Upper lobe of right lung (tissue), 1 donor: ENCODE measurements at regions not wholly inside any gene's neighbourhood (a gene's known extent, or its start where the extent isn't known, plus 50 kb on each side); places are given as distances from the start of the nearest gene placed in this dataset.

ENCODE experiments used
- ATAC-seq: fragments of 200-7000 bp; cut with Tn5 transposase; one replicate; pipeline ENCODE4 v1.9.1; 2020; ENCODE audit warnings: mild to moderate bottlenecking, moderate library complexity
- DNase-seq: peaks from one replicate; pipeline ENCODE4 v3.0.0-alpha.2; 2020
- H3K27ac ChIP-seq: fragments of 200-600 bp; one replicate; pipeline ENCODE4 v1.8.0; 2022
- H3K27me3 ChIP-seq: fragments of 200-600 bp; one replicate; pipeline ENCODE4 v1.8.0; 2022; ENCODE audit warnings: mild to moderate bottlenecking
- H3K36me3 ChIP-seq: fragments of 200-600 bp; one replicate; pipeline ENCODE4 v1.8.0; 2022
- H3K4me1 ChIP-seq: fragments of 200-600 bp; one replicate; pipeline ENCODE4 v1.8.0; 2022
- H3K4me3 ChIP-seq: fragments of 200-600 bp; one replicate; pipeline ENCODE4 v1.8.0; 2022; ENCODE audit warnings: mild to moderate bottlenecking
- H3K9me3 ChIP-seq: fragments of 200-600 bp; one replicate; pipeline ENCODE4 v1.8.0; 2022
- CTCF ChIP-seq: fragments of 200-600 bp; IDR thresholded peaks from one replicate; pipeline ENCODE4 v1.8.0; 2022; ENCODE audit warnings: antibody characterized with exemption
- intact Hi-C: fragments of 100-400 bp; cut with DNase I; formaldehyde crosslinking; loops from one replicate; pipeline ENCODE4 v1.11.0; 2022
- donor health status: DM: no; HTN: yes; CAD: no; lungs with severe emphysema.

GRCh38 chr15:46660096-46660842, 1025.4 kb downstream of the SQOR start:
- H3K9me3 ChIP-seq: no peaks in the 10 kb centered on the region
- H3K4me3 ChIP-seq: no peak overlapping the region
- no peaks in the 10 kb centered on the region for H3K27me3 ChIP-seq
- intact Hi-C loops: no loop called here
- ATAC-seq (no peak), DNase-seq (no peak)
- no peak for TF ChIP-seq CTCF
- H3K27ac ChIP-seq: no peak overlapping the region
- no peaks in the 10 kb centered on the region for H3K4me1 ChIP-seq
- no peaks in the 10 kb centered on the region for H3K36me3 ChIP-seq

- H3K27ac ChIP-seq: no peak overlapping the region
- no peaks in the 10 kb centered on the region for H3K9me3 ChIP-seq
- no peak overlapping the region for H3K4me3 ChIP-seq
- no peak for ATAC-seq
- H3K27me3 ChIP-seq: no peaks in the 10 kb centered on the region
- intact Hi-C loops: no loop called here
- no peak for DNase-seq
- H3K4me1 ChIP-seq: no peaks in the 10 kb centered on the region
- H3K36me3 ChIP-seq: no peaks in the 10 kb centered on the region
- TF ChIP-seq CTCF: no peak
These were observed 1035.4 kb downstream of the SQOR start for GRCh38 chr15:46670258-46670657.

- H3K9me3 ChIP-seq: no peaks in the 10 kb centered on the region
- no peaks in the 10 kb centered on the region for H3K27me3 ChIP-seq
- intact Hi-C loops: no loop called here
- no peak overlapping the region for H3K27ac ChIP-seq
- no peak overlapping the region for H3K4me3 ChIP-seq
- DNase-seq (no peak), ATAC-seq (no peak)
- H3K4me1 ChIP-seq: no peaks in the 10 kb centered on the region
- no peaks in the 10 kb centered on the region for H3K36me3 ChIP-seq
- TF ChIP-seq CTCF: no peak
These were observed 1036.5 kb downstream of the SQOR start for GRCh38 chr15:46671336-46671735.

GRCh38 chr15:46672041-46672440, 1037.2 kb downstream of the SQOR start:
- Histone ChIP-seq H3K27ac (no peak overlapping the region), H3K4me1 (no peaks in the 10 kb centered on the region), H3K27me3 (no peaks in the 10 kb centered on the region), H3K36me3 (no peaks in the 10 kb centered on the region), H3K4me3 (no peak overlapping the region), H3K9me3 (no peaks in the 10 kb centered on the region)
- no peak for DNase-seq
- intact Hi-C loops: no loop called here
- no peak for TF ChIP-seq CTCF
- ATAC-seq: no peak

GRCh38 chr15:46676233-46677206, 1040.8 kb upstream of the SEMA6D start:
- no peaks in the 10 kb centered on the region for H3K27me3 ChIP-seq
- TF ChIP-seq CTCF: no peak
- intact Hi-C loops: no loop called here
- no peaks in the 10 kb centered on the region for H3K9me3 ChIP-seq
- no peak for ATAC-seq
- DNase-seq: no peak
- no peak overlapping the region for H3K4me3 ChIP-seq
- H3K36me3 ChIP-seq: no peaks in the 10 kb centered on the region
- H3K27ac ChIP-seq: no peak overlapping the region
- no peaks in the 10 kb centered on the region for H3K4me1 ChIP-seq
